HepG2 (cell line): ENCODE measurements at regions not wholly inside any gene's neighbourhood (a gene's known extent, or its start where the extent isn't known, plus 50 kb on each side); places are given as distances from the start of the nearest gene placed in this dataset.

Experiments
- ATAC-seq: fragments of 200-7000 bp; cut with Tn5 transposase; 3 replicates; pipeline ENCODE4 v1.9.1; 2020; ENCODE audit warnings: mild to moderate bottlenecking, moderate library complexity
- BruUV-seq: library from RNA; stranded (reverse); fragments of 400-500 nt; replicated peaks from 2 replicates; lab custom pipeline; 2021; lab: Mats Ljungman, UMichigan
- CTCF ChIA-PET: fragments of 300-600 bp; formaldehyde crosslinking; extraction: SDS; loops from one replicate; lab custom pipeline; 2021; ENCODE audit warnings: low total read pairs, inconsistent platforms, low intra/inter-chr PET ratio; lab: Yijun Ruan, JAX
- POLR2A ChIA-PET: fragments of 350-600 bp; sonication (Branson Sonifier 250); formaldehyde crosslinking; loops from one replicate; lab custom pipeline; 2020; ENCODE audit warnings: antibody characterized with exemption, inconsistent platforms; lab: Yijun Ruan, JAX
- DNase-seq: peaks from one replicate; pipeline ENCODE4 v3.0.0-alpha.2; 2015; ENCODE audit warnings: low spot score
- FAIRE-seq: peaks from 3 replicates; lab custom pipeline; 2011; peaks lifted over from hg19 to GRCh38; lab: Jason Lieb, UNC
- H2AFZ ChIP-seq: one replicate; pipeline ENCODE4 v1.6.1; 2011; ENCODE audit warnings: low read length, inconsistent platforms
- H3K27ac ChIP-seq: fragments of 300-600 bp; 3 replicates; pipeline ENCODE4 v1.8.0; 2011; ENCODE audit warnings: mixed run types, mild to moderate bottlenecking, mixed read lengths, low read length, inconsistent platforms; ENCODE audit not compliant: insufficient read depth; ENCODE audit errors: extremely low read length
- H3K27me3 ChIP-seq, 2 experiments: fragments of 200-600 bp in 1 of 2; 2 replicates in 1 of 2; 3 replicates in 1 of 2; pipeline versions ENCODE4 v1.6.0 to v1.8.0; 2011; ENCODE audit warnings: low read length in 2 of 2, mild to moderate bottlenecking in 2 of 2, moderate library complexity in 2 of 2, inconsistent platforms in 1 of 2; ENCODE audit not compliant: insufficient read depth in 2 of 2, control insufficient read depth in 1 of 2
- H3K36me3 ChIP-seq, 2 experiments: fragments of 200-600 bp in 1 of 2; replicated peaks in 1 of 2; 2 replicates in 1 of 2; 3 replicates in 1 of 2; pipeline versions ENCODE4 v1.5.1 to v1.8.0; 2011; ENCODE audit warnings: low read length in 2 of 2, inconsistent platforms in 1 of 2; ENCODE audit not compliant: insufficient read depth in 2 of 2, control insufficient read depth in 1 of 2
- H3K4me1 ChIP-seq: 2 replicates; pipeline ENCODE4 v1.5.1; 2012; ENCODE audit warnings: low read length, inconsistent platforms; ENCODE audit not compliant: insufficient read depth
- H3K4me2 ChIP-seq: 2 replicates; pipeline ENCODE4 v1.6.0; 2011; ENCODE audit warnings: low read depth, low read length, inconsistent platforms
- H3K4me3 ChIP-seq, 3 experiments: fragments of 200-600 bp in 1 of 3; sonication (generic), shearing (Covaris generic) in 1 of 3; replicated peaks in 1 of 3; 2 replicates each; pipeline ENCODE4 v1.5.1; 2011 to 2016; ENCODE audit warnings: low read length in 3 of 3, inconsistent platforms in 2 of 3, low read depth in 2 of 3, mild to moderate bottlenecking in 2 of 3, control low read depth in 1 of 3, mixed read lengths in 1 of 3; ENCODE audit not compliant: insufficient read depth in 1 of 3
- H3K79me2 ChIP-seq: one replicate; pipeline ENCODE4 v1.6.1; 2011; ENCODE audit warnings: low read length, inconsistent platforms; ENCODE audit not compliant: insufficient read depth
- H3K9ac ChIP-seq: 2 replicates; pipeline ENCODE4 v1.6.0; 2011; ENCODE audit warnings: mild to moderate bottlenecking, low read depth, low read length, inconsistent platforms; ENCODE audit not compliant: insufficient read depth
- H3K9me3 ChIP-seq: 2 replicates; pipeline ENCODE4 v1.5.1; 2012; ENCODE audit warnings: mild to moderate bottlenecking, low read length
- H4K20me1 ChIP-seq: 2 replicates; pipeline ENCODE4 v1.6.0; 2011; ENCODE audit warnings: inconsistent platforms, mild to moderate bottlenecking, low read length, moderate library complexity; ENCODE audit not compliant: insufficient read depth
- BATF2 ChIP-seq: sonication (generic); formaldehyde crosslinking; IDR thresholded peaks from 2 replicates; pipeline ENCODE4 v1.8.0; 2022; ENCODE audit warnings: mild to moderate bottlenecking, missing genetic modification reagents, moderate library complexity
- EP300 ChIP-seq, 3 experiments: sonication (generic) in 1 of 3; formaldehyde crosslinking in 1 of 3; IDR thresholded peaks; 2 replicates each; pipeline versions ENCODE4 v1.5.1 to v1.6.1; 2011 to 2020; ENCODE audit warnings: low read depth in 2 of 3, low read length in 2 of 3, borderline replicate concordance in 1 of 3, improper control_type of control experiment in 1 of 3, mild to moderate bottlenecking in 1 of 3, missing genetic modification reagents in 1 of 3, moderate library complexity in 1 of 3
- HDAC6 ChIP-seq: fragments of 200-600 bp; sonication (generic); IDR thresholded peaks from 2 replicates; pipeline ENCODE4 v1.7.0; 2017; ENCODE audit warnings: mild to moderate bottlenecking, antibody characterized with exemption, low read length, low read depth
- PAWR ChIP-seq: sonication (generic); formaldehyde crosslinking; IDR thresholded peaks from 2 replicates; pipeline ENCODE4 v1.4.0; 2020; ENCODE audit warnings: missing genetic modification reagents, mild to moderate bottlenecking, borderline replicate concordance
- PLRG1 ChIP-seq: fragments of 450-650 bp; conservative IDR thresholded peaks from 2 replicates; pipeline ENCODE4 v1.6.1; 2016
- TEAD2 ChIP-seq: sonication (generic); formaldehyde crosslinking; IDR thresholded peaks from 2 replicates; pipeline ENCODE4 v1.9.0; 2021; ENCODE audit warnings: missing genetic modification reagents
- ZFP62 ChIP-seq: sonication (generic); formaldehyde crosslinking; IDR thresholded peaks from 2 replicates; pipeline ENCODE4 v1.4.0; 2020; ENCODE audit warnings: missing genetic modification reagents
- ZNF337 ChIP-seq: sonication (generic); formaldehyde crosslinking; IDR thresholded peaks from 2 replicates; pipeline ENCODE4 v1.5.1; 2020; ENCODE audit warnings: missing genetic modification reagents, low read depth, mild to moderate bottlenecking, borderline replicate concordance
- ZNF740 ChIP-seq: sonication (generic); formaldehyde crosslinking; IDR thresholded peaks from 2 replicates; pipeline ENCODE4 v1.4.0; 2020; ENCODE audit warnings: missing genetic modification reagents
- WGBS: methylation state at CpG from one replicate; pipeline ENCODE4 v1.1.6; 2017; ENCODE audit warnings: low lambda C conversion rate; 5-methylcytosine and 5-hydroxymethylcytosine counted together
- in situ Hi-C: cut with HindIII; loops from 2 replicates; pipeline ENCODE4 v1.10.0; 2017; ENCODE audit warnings: low pct_unique_long_range_greater_than_20kb; ENCODE audit not compliant: extremely low pct_ligation_motif_present
- intact Hi-C: fragments of 100-400 bp; cut with micrococcal nuclease; formaldehyde crosslinking; loops from one replicate; pipeline ENCODE4 v1.10.0; 2022; ENCODE audit not compliant: unreplicated experiment
- TF ChIP-seq, protein P1 (sequence below): sonication (generic); formaldehyde crosslinking; IDR thresholded peaks from 2 replicates; pipeline ENCODE4 v1.8.0; 2022; ENCODE audit warnings: missing genetic modification reagents, mild to moderate bottlenecking, moderate library complexity, borderline replicate concordance

DNA sequence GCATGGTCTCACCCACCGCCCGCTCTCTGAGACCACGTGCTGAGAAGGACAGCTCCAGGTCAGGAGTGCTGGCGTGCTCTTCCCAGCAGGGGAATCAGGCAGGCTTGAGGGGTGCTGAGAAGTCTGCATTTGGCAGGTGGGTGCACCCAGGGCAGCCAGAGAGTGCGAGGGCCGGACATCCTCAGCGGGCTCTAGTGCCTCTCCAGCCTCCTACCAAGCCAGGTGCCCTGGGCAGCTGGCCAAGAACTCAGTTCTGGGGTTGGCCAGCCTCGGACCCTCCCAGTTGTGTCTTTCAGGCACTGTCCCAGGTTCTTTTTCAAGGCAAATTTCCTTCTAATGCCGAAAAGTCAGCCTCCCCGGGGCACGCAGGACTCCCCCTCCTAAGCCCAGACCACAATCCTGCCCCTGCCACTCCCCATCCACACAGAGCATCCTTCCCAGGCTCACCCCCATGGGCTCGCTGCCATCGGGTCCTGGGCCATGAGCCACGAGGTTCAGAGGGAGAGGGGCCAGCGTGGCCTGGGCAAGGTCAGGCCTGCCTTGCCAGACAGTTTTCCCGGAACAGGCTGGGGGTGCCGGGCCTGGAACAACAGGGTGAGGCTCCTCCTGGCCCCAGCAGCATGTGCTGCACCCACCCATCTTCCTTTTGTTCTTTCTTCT is 52.2 kb upstream of the GPC1 start:
- Histone ChIP-seq H2AFZ (no peak overlapping the region), H3K4me3 (no peak overlapping the region)
- TF ChIP-seq PLRG1 (no peak), ZFP62 (CRISPR knock-in tag) (no peak), ZNF337 (CRISPR knock-in tag) (no peak), BATF2 (CRISPR knock-in tag) (no peak), EP300 (IDR thresholded peaks at IDR 0.05; ENCODE audit: low read depth in 2 of 2, low read length in 2 of 2) (no peak), EP300 (CRISPR knock-in tag; IDR thresholded peaks at IDR 0.05; ENCODE audit: borderline replicate concordance) (no peak), HDAC6 (no peak), TEAD2 (CRISPR knock-in tag) (no peak), PAWR (CRISPR knock-in tag) (no peak), ZNF740 (CRISPR knock-in tag) (no peak)
- TF ChIP-seq, protein P1, sequence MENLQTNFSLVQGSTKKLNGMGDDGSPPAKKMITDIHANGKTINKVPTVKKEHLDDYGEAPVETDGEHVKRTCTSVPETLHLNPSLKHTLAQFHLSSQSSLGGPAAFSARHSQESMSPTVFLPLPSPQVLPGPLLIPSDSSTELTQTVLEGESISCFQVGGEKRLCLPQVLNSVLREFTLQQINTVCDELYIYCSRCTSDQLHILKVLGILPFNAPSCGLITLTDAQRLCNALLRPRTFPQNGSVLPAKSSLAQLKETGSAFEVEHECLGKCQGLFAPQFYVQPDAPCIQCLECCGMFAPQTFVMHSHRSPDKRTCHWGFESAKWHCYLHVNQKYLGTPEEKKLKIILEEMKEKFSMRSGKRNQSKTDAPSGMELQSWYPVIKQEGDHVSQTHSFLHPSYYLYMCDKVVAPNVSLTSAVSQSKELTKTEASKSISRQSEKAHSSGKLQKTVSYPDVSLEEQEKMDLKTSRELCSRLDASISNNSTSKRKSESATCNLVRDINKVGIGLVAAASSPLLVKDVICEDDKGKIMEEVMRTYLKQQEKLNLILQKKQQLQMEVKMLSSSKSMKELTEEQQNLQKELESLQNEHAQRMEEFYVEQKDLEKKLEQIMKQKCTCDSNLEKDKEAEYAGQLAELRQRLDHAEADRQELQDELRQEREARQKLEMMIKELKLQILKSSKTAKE (CRISPR knock-in tag) = no peak

More for the DNA sequence above, 52.2 kb upstream of the GPC1 start:
- no peaks in the 10 kb centered on the region for H3K9me3 ChIP-seq
- H3K9ac ChIP-seq = no peak overlapping the region
- H3K27me3 ChIP-seq = peaks cover 6 to 35% of the 10 kb centered on the region in 2 experiments; a peak in 4 of 5 replicates
- no peaks in the 10 kb centered on the region for H3K36me3 ChIP-seq
- BruUV-seq = no TSS peak
- 0 out of 2 replicates have a peak, but pooled peaks cover 8% of the 10 kb centered on the region for H3K4me1 ChIP-seq
- no peak for FAIRE-seq
- CTCF ChIA-PET = no interaction called here
- H3K4me2 ChIP-seq = no peak overlapping the region
- H3K79me2 ChIP-seq = no peaks in the 10 kb centered on the region
- no peaks in the 10 kb centered on the region for H4K20me1 ChIP-seq
- no peak for ATAC-seq
- H3K27ac ChIP-seq = no peak overlapping the region
- POLR2A ChIA-PET = interaction anchor here (1.3 kb wide), 1 partner anchor 127 kb away, joined by 5 read pairs; no protein-coding TSS in a partner anchor
- in situ Hi-C loops (no loop called here), intact Hi-C loops (no loop called here)
- 30% methylated on average over 16 of the region's 17 CpGs for WGBS
- DNase-seq = no peak
